ENCODE measurements at regions not wholly inside any gene's neighbourhood (a gene's known extent, or its start where the extent isn't known, plus 50 kb on each side); places are given as distances from the start of the nearest gene placed in this dataset.

- Histone ChIP-seq H3K9me3 (ENCODE audit: low read depth, low read length, poor library complexity, severe bottlenecking) (peaks cover 13% of the 10 kb centered on the region), H3K4me3 (ENCODE audit: low read depth, low read length, poor library complexity, severe bottlenecking) (no peak overlapping the region), H3K27ac (ENCODE audit: low read depth, low read length, poor library complexity, severe bottlenecking) (no peak overlapping the region), H3K27me3 (replicated peaks; ENCODE audit: insufficient read depth, low read depth, low read length, poor library complexity) (no peaks in the 10 kb centered on the region), H3K36me3 (ENCODE audit: insufficient read depth, low read length, poor library complexity, severe bottlenecking) (no peaks in the 10 kb centered on the region), H3K4me1 (ENCODE audit: insufficient read depth, low read length, poor library complexity, severe bottlenecking) (peaks cover 14% of the 10 kb centered on the region)
- TF ChIP-seq EZH2 (IDR thresholded peaks at IDR 0.05; ENCODE audit: borderline replicate concordance, low read depth, low read length, poor library complexity, severe bottlenecking): no peak
- TF ChIP-seq CTCF (conservative IDR thresholded peaks at IDR 0.05; ENCODE audit: low read depth, low read length): no peak
- BruUV-seq (replicated peaks): no TSS peak
- no peak for DNase-seq (ENCODE audit: low spot score)
- ChIA-PET POLR2A (ENCODE audit: low non-redundant PET) (no interaction called here), CTCF (no interaction called here)
- intact Hi-C loops (cut with micrococcal nuclease; ENCODE audit: unreplicated experiment): no loop called here
These were observed 68.9 kb downstream of the KLF6 start for GRCh38 chr10:3716093-3716492.

- BruUV-seq (replicated peaks): no TSS peak
- intact Hi-C loops (cut with micrococcal nuclease; ENCODE audit: unreplicated experiment): no loop called here
These were observed 70.0 kb downstream of the KLF6 start for GRCh38 chr10:3714967-3715366.

GRCh38 chr10:3714531-3714930 lies 70.5 kb downstream of the KLF6 start:
- BruUV-seq (replicated peaks): no TSS peak
- POLR2A ChIA-PET (ENCODE audit: low non-redundant PET): interaction anchor here (0.5 to 0.7 kb wide), 2 partner anchors 43 to 1198 kb away, joined by 4 to 10 read pairs; no protein-coding TSS in a partner anchor
- Histone ChIP-seq H3K36me3 (ENCODE audit: insufficient read depth, low read length, poor library complexity, severe bottlenecking) (no peaks in the 10 kb centered on the region), H3K4me3 (ENCODE audit: low read depth, low read length, poor library complexity, severe bottlenecking) (no peak overlapping the region), H3K27me3 (replicated peaks; ENCODE audit: insufficient read depth, low read depth, low read length, poor library complexity) (no peaks in the 10 kb centered on the region), H3K9me3 (ENCODE audit: low read depth, low read length, poor library complexity, severe bottlenecking) (peaks cover 14% of the 10 kb centered on the region), H3K4me1 (ENCODE audit: insufficient read depth, low read length, poor library complexity, severe bottlenecking) (peaks cover 8% of the 10 kb centered on the region), H3K27ac (ENCODE audit: low read depth, low read length, poor library complexity, severe bottlenecking) (peak overlapping the region; percentile 38)
- no peak for TF ChIP-seq CTCF (conservative IDR thresholded peaks at IDR 0.05; ENCODE audit: low read depth, low read length)
- TF ChIP-seq EZH2 (IDR thresholded peaks at IDR 0.05; ENCODE audit: borderline replicate concordance, low read depth, low read length, poor library complexity, severe bottlenecking): no peak
- CTCF ChIA-PET: no interaction called here
- intact Hi-C loops (cut with micrococcal nuclease; ENCODE audit: unreplicated experiment): no loop called here
- peak; percentile 95 for DNase-seq (ENCODE audit: low spot score)

More at GRCh38 chr10:3714967-3715366, 70.0 kb downstream of the KLF6 start:
- CTCF ChIA-PET: no interaction called here
- no peak for TF ChIP-seq CTCF (conservative IDR thresholded peaks at IDR 0.05; ENCODE audit: low read depth, low read length)
- no peak for TF ChIP-seq EZH2 (IDR thresholded peaks at IDR 0.05; ENCODE audit: borderline replicate concordance, low read depth, low read length, poor library complexity, severe bottlenecking)
- POLR2A ChIA-PET (ENCODE audit: low non-redundant PET): interaction anchor here (0.7 kb wide), 1 partner anchor 43 kb away, joined by 10 read pairs; no protein-coding TSS in a partner anchor
- H3K36me3 ChIP-seq (ENCODE audit: insufficient read depth, low read length, poor library complexity, severe bottlenecking): no peaks in the 10 kb centered on the region
- peaks cover 8% of the 10 kb centered on the region for H3K4me1 ChIP-seq (ENCODE audit: insufficient read depth, low read length, poor library complexity, severe bottlenecking)
- H3K9me3 ChIP-seq (ENCODE audit: low read depth, low read length, poor library complexity, severe bottlenecking): peaks cover 14% of the 10 kb centered on the region
- H3K4me3 ChIP-seq (ENCODE audit: low read depth, low read length, poor library complexity, severe bottlenecking): no peak overlapping the region
- H3K27ac ChIP-seq (ENCODE audit: low read depth, low read length, poor library complexity, severe bottlenecking): peak overlapping the region; percentile 38
- H3K27me3 ChIP-seq (replicated peaks; ENCODE audit: insufficient read depth, low read depth, low read length, poor library complexity): no peaks in the 10 kb centered on the region
- DNase-seq (ENCODE audit: low spot score): peak; percentile 15

All from A673 (cell line).